ENCODE measurements at regions not wholly inside any gene's neighbourhood (a gene's known extent, or its start where the extent isn't known, plus 50 kb on each side); places are given as distances from the start of the nearest gene placed in this dataset.

DNA sequence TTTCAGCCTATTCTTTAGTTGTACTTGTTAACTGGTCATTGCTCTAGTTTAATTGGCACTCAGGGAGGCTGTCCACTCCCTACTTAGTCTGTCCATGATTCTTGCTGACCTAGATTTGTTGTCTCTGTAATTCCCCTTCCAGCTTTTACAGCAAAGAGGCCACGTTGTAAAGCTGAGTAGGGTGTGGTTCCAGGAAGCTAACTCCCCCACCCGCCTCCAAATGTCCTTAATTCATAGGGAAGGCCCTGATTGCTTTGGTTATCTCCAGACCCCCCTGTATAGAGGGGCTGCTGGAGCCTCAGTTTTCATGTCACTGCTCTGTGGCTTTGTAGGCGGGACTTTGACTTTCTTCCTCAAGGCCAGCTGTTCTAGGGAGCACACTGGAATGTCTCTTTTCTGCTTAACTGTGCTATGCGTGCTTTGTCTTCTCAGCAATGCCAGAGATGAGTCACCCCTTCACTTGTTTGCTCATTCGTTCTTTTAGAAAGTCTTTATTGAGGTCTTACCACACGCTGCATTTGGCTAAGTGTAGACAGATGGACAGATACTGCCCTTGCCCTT lies 175.1 kb upstream of the JAG1 start:
- in situ Hi-C loops (cut with HindIII; ENCODE audit: extremely low pct_ligation_motif_present, low pct_unique_long_range_greater_than_20kb) (no loop called here), intact Hi-C loops (cut with micrococcal nuclease; ENCODE audit: unreplicated experiment) (no loop called here)
- DNase-seq (ENCODE audit: low spot score) (peak; percentile 93), FAIRE-seq (peak; percentile 96), ATAC-seq (peak; percentile 93)
- H3K9ac ChIP-seq (ENCODE audit: insufficient read depth, low read depth, low read length) = no peak overlapping the region
- no peak overlapping the region for H3K27ac ChIP-seq (ENCODE audit: extremely low read length, insufficient read depth, low read length)
- no peaks in the 10 kb centered on the region for H3K9me3 ChIP-seq (ENCODE audit: low read length)
- H3K4me3 ChIP-seq (replicated peaks in 1 of 3; ENCODE audit: insufficient read depth in 1 of 3, low read depth in 2 of 3, low read length in 3 of 3) = no peak overlapping the region
- H3K36me3 ChIP-seq (replicated peaks in 1 of 2; ENCODE audit: control insufficient read depth in 1 of 2, insufficient read depth in 2 of 2, low read length in 2 of 2) = no peaks in the 10 kb centered on the region
- H3K27me3 ChIP-seq (ENCODE audit: control insufficient read depth in 1 of 2, insufficient read depth in 2 of 2, low read length in 2 of 2) = 0 out of 5 replicates have a peak, but pooled peaks cover 0 to 7% of the 10 kb centered on the region in 2 experiments
- POLR2A ChIA-PET = no interaction called here
- H3K4me1 ChIP-seq (ENCODE audit: insufficient read depth, low read length) = peaks cover 11% of the 10 kb centered on the region
- H3K79me2 ChIP-seq (ENCODE audit: insufficient read depth, low read length) = no peaks in the 10 kb centered on the region
- CTCF ChIA-PET (ENCODE audit: low intra/inter-chr PET ratio, low total read pairs) = no interaction called here
- 9% methylated on average over 6 of the region's 6 CpGs for WGBS (ENCODE audit: low lambda C conversion rate)
- no peaks in the 10 kb centered on the region for H4K20me1 ChIP-seq (ENCODE audit: insufficient read depth, low read length)
- H2AFZ ChIP-seq (ENCODE audit: low read length) = no peak overlapping the region
- BruUV-seq (replicated peaks) = no TSS peak
- H3K4me2 ChIP-seq (ENCODE audit: low read depth, low read length) = peak overlapping the region; percentile 10; the same call in 1 of the 2 replicates
- TF ChIP-seq CBFB (CRISPR knock-in tag; IDR thresholded peaks at IDR 0.05) (no peak), FOXP1 (IDR thresholded peaks at IDR 0.05) (no peak), FOXP1 (CRISPR knock-in tag; IDR thresholded peaks at IDR 0.05) (0 out of 2 replicates have a peak, but pooled peaks have one; percentile 4), KDM1A (CRISPR knock-in tag; IDR thresholded peaks at IDR 0.05) (0 out of 2 replicates have a peak, but pooled peaks have one; percentile 10), ZFP41 (CRISPR knock-in tag; IDR thresholded peaks at IDR 0.05; ENCODE audit: borderline replicate concordance) (no peak), ZBTB20 (CRISPR knock-in tag; IDR thresholded peaks at IDR 0.05; ENCODE audit: borderline replicate concordance, low read depth) (0 out of 2 replicates have a peak, but pooled peaks have one; percentile 36), NCOA2 (CRISPR knock-in tag; IDR thresholded peaks at IDR 0.05) (peak; percentile 62), MAFF (IDR thresholded peaks at IDR 0.05; ENCODE audit: low read depth, low read length) (peak; percentile 59), TEAD3 (CRISPR knock-in tag; optimal IDR thresholded peaks at IDR 0.05; ENCODE audit: borderline replicate concordance) (peak; percentile 85), KAT8 (CRISPR knock-in tag; IDR thresholded peaks at IDR 0.05) (peak; percentile 56; the same call in 1 of the 2 replicates), FOXA3 (CRISPR knock-in tag; IDR thresholded peaks at IDR 0.05) (peak; percentile 65), TCF7 (IDR thresholded peaks at IDR 0.05; ENCODE audit: low read depth) (peak; percentile 63; the same call in 1 of the 2 replicates), PHB2 (IDR thresholded peaks at IDR 0.05; ENCODE audit: partially characterized antibody) (no peak), SP5 (CRISPR knock-in tag; IDR thresholded peaks at IDR 0.05; ENCODE audit: borderline replicate concordance, low read depth) (peak; percentile 84), ZNF644 (CRISPR knock-in tag; IDR thresholded peaks at IDR 0.05; ENCODE audit: low read depth) (peak; percentile 61; the same call in 1 of the 2 replicates), GATAD2A (CRISPR knock-in tag; IDR thresholded peaks at IDR 0.05) (peak; percentile 86), ZNF12 (CRISPR knock-in tag; IDR thresholded peaks at IDR 0.05) (peak; percentile 51; the same call in 1 of the 2 replicates), SIX4 (CRISPR knock-in tag; IDR thresholded peaks at IDR 0.05) (peak; percentile 39; the same call in 1 of the 2 replicates), HMG20B (CRISPR knock-in tag; conservative IDR thresholded peaks at IDR 0.05) (peak; percentile 14; the same call in 1 of the 2 replicates), GTF2F1 (IDR thresholded peaks at IDR 0.05; ENCODE audit: low read length) (no peak), KMT2A (CRISPR knock-in tag; IDR thresholded peaks at IDR 0.05) (no peak), ZNF335 (CRISPR knock-in tag; IDR thresholded peaks at IDR 0.05) (0 out of 2 replicates have a peak, but pooled peaks have one; percentile 70), ZNF331 (CRISPR knock-in tag; IDR thresholded peaks at IDR 0.05) (peak; percentile 56; the same call in 1 of the 2 replicates), ZSCAN9 (CRISPR knock-in tag; IDR thresholded peaks at IDR 0.05; ENCODE audit: borderline replicate concordance) (no peak)
- TF ChIP-seq, protein P1, sequence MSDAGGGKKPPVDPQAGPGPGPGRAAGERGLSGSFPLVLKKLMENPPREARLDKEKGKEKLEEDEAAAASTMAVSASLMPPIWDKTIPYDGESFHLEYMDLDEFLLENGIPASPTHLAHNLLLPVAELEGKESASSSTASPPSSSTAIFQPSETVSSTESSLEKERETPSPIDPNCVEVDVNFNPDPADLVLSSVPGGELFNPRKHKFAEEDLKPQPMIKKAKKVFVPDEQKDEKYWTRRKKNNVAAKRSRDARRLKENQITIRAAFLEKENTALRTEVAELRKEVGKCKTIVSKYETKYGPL (CRISPR knock-in tag; IDR thresholded peaks at IDR 0.05) = no peak
- TF ChIP-seq, protein P2, sequence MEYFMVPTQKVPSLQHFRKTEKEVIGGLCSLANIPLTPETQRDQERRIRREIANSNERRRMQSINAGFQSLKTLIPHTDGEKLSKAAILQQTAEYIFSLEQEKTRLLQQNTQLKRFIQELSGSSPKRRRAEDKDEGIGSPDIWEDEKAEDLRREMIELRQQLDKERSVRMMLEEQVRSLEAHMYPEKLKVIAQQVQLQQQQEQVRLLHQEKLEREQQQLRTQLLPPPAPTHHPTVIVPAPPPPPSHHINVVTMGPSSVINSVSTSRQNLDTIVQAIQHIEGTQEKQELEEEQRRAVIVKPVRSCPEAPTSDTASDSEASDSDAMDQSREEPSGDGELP (IDR thresholded peaks at IDR 0.05; ENCODE audit: borderline replicate concordance, low read depth) = peak; percentile 84; the same call in 1 of the 2 replicates
- TF ChIP-seq, protein P3, sequence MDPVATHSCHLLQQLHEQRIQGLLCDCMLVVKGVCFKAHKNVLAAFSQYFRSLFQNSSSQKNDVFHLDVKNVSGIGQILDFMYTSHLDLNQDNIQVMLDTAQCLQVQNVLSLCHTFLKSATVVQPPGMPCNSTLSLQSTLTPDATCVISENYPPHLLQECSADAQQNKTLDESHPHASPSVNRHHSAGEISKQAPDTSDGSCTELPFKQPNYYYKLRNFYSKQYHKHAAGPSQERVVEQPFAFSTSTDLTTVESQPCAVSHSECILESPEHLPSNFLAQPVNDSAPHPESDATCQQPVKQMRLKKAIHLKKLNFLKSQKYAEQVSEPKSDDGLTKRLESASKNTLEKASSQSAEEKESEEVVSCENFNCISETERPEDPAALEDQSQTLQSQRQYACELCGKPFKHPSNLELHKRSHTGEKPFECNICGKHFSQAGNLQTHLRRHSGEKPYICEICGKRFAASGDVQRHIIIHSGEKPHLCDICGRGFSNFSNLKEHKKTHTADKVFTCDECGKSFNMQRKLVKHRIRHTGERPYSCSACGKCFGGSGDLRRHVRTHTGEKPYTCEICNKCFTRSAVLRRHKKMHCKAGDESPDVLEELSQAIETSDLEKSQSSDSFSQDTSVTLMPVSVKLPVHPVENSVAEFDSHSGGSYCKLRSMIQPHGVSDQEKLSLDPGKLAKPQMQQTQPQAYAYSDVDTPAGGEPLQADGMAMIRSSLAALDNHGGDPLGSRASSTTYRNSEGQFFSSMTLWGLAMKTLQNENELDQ (CRISPR knock-in tag; IDR thresholded peaks at IDR 0.05; ENCODE audit: borderline replicate concordance) = no peak
